Testis (tissue), 2 donors: ENCODE measurements at regions not wholly inside any gene's neighbourhood (a gene's known extent, or its start where the extent isn't known, plus 50 kb on each side); places are given as distances from the start of the nearest gene placed in this dataset.
"Not testable (repeated sequence)": the region's sequence is repeated elsewhere in the genome, so short reads cannot be mapped to it uniquely, and the experiment has no call there.

Experiments
- CTCF ChIP-seq, 3 experiments: fragments of 450-650 bp in 2 of 3; fragments of 200-600 bp in 1 of 3; sonication (generic) in 1 of 3; IDR thresholded peaks; one replicate each; pipeline ENCODE4 v1.5.1; 2016 to 2019; ENCODE audit warnings: antibody characterized with exemption in 3 of 3, mild to moderate bottlenecking in 2 of 3, moderate library complexity in 1 of 3
- POLR2A ChIP-seq: fragments of 450-650 bp; IDR thresholded peaks from one replicate; pipeline ENCODE4 v1.6.1; 2017; ENCODE audit warnings: antibody characterized with exemption, mild to moderate bottlenecking, moderate library complexity

- not testable (repeated sequence) for TF ChIP-seq CTCF (IDR thresholded peaks at IDR 0.05); POLR2A
Measured at GRCh38 chr3:27051527-27051926, 317.7 kb downstream of the NEK10 start.
